NCI-H2196 treated with DMSO at 0.1 percent for 48 hours (cell line): ENCODE measurements at regions not wholly inside any gene's neighbourhood (a gene's known extent, or its start where the extent isn't known, plus 50 kb on each side); places are given as distances from the start of the nearest gene placed in this dataset.
"Not testable (repeated sequence)": the region's sequence is repeated elsewhere in the genome, so short reads cannot be mapped to it uniquely, and the experiment has no call there.

Experiments used
- DNase-seq: peaks from one replicate; lab custom pipeline; 2025; ENCODE audit not compliant: unreplicated experiment; lab: John Stamatoyannopoulos, UW

- DNase-seq, result no peak
These were observed 324.0 kb downstream of the TBL1XR1 start for GRCh38 chr3:176873261-176873660.

- no peak for DNase-seq
These were observed 324.5 kb downstream of the TBL1XR1 start for GRCh38 chr3:176872771-176873209.

GRCh38 chr3:176870451-176870850 is 326.8 kb downstream of the TBL1XR1 start:
- no peak for DNase-seq

DNA sequence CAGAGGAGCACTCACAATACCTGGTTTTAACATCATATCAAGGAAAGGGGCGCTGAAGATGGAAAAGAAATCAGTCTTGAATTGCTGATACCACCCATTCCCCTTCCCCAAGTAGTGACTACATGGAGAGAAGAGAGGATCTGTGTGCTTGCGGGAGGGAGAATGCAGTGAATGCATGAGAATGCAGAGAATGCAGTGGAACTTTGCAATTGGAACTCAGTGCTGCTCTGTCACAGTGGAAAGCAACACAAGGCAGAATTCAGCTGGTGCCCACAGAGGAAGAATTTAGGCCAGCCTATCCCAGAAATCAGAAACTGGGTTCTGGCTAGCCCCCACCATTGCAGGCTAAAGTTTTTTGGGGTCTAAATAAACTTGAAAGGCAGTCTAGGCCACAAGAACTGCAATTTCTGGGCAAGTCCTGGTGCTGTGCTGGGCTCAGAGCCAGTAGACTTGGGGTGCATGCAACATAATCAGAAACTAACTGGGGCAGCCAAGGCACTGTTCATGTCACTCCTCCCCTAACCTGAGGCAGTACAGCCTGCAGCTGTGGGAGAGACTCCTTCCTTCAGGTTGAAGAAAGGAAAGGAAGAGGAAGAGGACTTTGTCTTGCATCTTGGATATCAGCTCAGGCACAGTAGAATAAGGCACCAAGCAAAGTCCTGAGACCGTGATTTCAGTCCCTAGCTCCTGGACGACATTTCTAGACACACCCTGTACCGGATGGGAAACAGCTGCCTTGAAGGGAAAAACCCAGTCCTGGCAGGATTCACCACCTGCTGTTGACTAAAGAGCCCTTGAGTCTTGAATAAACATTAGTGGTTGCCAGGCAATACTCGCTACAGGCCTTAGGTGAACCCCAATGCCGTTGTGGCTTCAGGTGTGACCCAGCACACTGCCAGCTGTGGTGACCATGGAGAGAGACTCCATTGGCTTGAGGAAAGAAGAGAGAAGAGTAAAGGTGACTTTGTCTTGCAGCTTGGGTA is 329.3 kb downstream of the TBL1XR1 start:
- DNase-seq, result peak; percentile 62

DNA sequence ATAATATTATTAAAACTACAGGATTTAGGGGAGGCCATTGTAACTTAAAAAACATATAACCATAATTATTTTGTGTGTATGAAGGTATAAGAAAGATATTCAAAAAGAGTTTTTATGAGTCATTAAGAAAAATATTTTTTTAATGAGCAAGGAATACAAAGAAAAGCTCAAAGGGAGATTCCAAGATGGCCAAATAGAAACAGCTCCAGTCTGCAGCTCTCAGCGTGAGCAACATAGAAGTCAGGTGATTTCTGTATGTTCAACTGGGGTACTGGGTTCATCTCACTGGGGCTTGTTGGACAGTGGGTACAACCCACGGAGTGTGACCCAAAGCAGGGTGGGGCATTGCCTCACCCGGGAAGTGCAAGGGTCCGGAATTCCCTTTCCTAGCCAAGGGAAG is 336.1 kb downstream of the TBL1XR1 start:
- DNase-seq, result no peak

- DNase-seq, result no peak
These were observed 340.6 kb downstream of the TBL1XR1 start for GRCh38 chr3:176856721-176857120.

- no peak for DNase-seq
These were observed 341.3 kb downstream of the TBL1XR1 start for GRCh38 chr3:176855901-176856486.

GRCh38 chr3:176855213-176855612 is 342.1 kb downstream of the TBL1XR1 start:
- no peak for DNase-seq

- no peak for DNase-seq
These were observed 346.8 kb downstream of the TBL1XR1 start for GRCh38 chr3:176850498-176850897.

DNA sequence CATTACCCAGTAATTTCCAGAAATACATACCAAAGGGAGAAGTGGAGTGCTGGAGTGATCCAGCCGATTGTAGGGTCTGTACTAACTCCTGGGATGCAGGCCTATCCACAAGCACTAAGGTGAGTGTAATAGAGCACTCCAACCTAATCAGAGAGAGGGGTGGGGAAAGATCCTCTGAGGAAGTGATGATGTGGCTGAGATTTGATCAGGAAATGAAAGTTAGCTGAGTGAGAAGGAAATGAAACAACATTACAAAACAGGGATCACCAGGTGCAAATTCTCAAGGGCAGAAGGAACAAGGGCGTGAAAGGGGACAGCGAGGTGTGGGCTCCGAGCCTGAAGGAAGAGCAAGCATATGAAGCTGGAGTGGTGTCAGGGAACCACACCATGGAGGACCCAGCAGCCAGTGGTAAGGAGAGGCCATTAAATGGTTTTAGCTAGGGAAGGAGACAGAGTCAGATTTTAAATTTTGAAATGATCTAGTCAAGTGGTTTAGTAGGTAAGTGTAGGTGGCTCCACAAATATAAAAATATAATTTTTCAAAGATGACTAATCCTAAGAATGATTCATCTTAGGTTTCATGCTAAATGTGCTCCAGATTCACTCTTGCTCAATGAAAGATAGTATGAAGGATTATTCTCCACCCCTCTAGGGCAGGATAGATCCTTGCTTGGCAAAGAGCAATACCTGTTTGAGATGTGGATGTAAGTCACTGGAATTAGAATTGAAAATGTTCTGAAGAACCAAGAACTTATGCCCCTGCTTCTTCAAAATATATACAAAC is 348.7 kb downstream of the TBL1XR1 start:
- DNase-seq, result no peak

DNA sequence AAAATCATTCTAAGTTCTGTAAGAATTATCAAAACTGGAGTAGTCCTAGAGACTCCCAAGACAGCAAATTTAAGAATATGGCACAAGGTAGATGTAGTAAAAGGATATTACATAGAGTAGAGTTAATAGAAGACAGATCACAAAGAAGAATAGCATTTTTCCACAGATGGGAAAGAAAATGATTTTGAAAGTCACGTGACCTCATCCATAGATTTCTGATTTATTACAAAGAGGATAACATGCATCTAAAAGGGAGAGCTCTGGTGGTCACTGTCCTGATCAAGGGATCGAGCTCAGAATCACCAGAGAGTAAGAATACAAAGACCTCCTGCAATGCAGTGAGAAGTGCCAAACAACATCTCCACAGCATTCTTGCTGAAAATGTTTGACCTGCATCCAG is 354.4 kb downstream of the TBL1XR1 start:
- DNase-seq, result no peak

GRCh38 chr3:176840641-176841286 is 356.5 kb downstream of the TBL1XR1 start:
- DNase-seq, result no peak

DNA sequence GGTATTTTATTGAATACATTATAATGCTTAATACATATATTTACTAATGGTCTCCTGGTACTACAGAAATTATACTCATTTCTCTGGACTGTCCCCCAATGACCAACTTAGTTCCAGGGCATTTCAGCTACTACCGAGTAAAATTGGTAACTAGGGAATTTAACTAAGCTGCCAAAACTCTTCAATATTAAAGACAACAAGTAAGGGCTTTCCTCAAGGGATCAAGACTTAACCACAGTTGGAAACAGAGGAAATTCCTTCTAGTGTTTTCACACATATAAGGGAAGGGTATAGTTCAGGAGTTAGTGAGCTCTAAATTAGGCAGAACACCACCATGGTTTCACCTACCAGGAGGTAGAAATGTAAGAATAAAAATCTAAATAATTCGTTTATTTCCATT is 357.4 kb downstream of the TBL1XR1 start:
- no peak for DNase-seq

DNA sequence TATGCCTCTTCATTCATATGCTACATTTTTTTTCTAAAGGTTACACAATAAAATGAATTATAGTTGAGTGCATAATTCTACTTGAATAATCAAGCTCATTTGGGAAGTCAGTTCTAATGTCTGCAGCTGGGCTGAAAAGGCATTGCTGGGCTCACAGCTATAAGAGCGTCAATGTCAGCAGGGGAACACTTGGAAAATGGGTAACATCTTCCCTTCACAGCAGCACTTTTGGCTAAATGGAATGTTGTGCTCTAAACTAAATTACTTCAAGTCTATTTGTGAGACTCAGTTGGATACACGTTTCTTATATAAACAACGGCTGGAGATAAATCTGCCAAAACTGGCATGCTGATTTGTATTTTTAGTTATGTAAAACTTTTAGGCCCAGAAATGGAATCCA is 357.8 kb downstream of the TBL1XR1 start:
- DNase-seq, result no peak

DNA sequence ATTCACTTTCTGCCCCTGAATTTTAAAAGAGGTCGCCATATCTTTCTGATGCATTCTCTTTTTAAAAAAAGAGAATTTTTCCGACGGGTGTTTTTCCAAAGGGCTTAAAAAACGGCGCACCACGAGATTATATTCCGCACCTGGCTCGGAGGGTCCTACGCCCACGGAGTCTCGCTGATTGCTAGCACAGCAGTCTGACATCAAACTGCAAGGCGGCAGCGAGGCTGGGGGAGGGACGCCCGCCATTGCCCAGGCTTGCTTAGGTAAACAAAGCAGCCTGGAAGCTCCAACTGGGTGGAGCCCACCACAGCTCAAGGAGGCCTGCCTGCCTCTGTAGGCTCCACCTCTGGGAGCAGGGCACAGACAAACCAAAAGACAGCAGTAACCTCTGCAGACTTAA is 370.0 kb downstream of the TBL1XR1 start:
- DNase-seq, result not testable (repeated sequence)

GRCh38 chr3:176824811-176825210 is 372.5 kb downstream of the TBL1XR1 start:
- DNase-seq, result no peak

- no peak for DNase-seq
These were observed 376.5 kb downstream of the TBL1XR1 start for GRCh38 chr3:176820764-176821163.

DNA sequence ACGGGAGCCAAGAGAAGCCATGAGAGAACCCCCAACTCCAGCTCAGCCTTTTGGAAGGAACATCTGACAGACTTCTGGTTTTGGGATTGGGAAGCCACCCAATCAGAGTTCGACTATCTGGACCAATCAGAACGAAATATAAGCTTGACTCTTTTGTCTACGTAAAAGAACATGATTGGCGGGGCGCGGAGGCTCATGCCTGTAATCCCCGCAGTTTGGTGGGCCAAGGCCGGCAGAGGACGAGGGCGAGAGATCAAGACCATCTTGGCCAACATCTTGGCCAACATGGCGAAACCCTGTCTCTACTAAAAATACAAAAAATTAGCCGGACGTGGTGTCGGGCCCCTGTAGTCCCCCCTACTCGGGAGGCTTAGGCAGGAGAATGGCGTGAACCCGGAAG is 380.3 kb downstream of the TBL1XR1 start:
- no peak for DNase-seq

DNA sequence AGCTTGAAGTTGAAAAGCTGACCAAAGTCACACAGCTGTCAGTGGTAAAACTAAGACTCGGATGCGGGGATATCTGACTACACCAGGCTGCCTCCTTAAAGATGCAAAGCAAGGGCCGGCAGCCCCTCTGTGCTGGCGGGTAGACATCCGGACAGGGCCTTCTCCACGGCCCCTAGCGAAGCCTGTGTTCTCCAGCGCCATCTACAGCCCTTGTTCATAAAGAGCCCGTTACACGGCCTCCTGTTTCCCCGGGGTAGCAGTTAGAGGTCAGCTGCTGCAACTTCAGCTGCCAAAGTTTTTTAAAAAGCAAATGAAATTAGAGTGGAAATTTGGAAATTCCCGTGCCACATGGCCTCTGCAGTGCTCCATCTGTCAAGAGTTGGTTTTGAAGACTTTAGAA is 383.0 kb downstream of the TBL1XR1 start:
- DNase-seq, result no peak

GRCh38 chr3:176807938-176808337 is 389.3 kb downstream of the TBL1XR1 start:
- DNase-seq, result no peak

DNA sequence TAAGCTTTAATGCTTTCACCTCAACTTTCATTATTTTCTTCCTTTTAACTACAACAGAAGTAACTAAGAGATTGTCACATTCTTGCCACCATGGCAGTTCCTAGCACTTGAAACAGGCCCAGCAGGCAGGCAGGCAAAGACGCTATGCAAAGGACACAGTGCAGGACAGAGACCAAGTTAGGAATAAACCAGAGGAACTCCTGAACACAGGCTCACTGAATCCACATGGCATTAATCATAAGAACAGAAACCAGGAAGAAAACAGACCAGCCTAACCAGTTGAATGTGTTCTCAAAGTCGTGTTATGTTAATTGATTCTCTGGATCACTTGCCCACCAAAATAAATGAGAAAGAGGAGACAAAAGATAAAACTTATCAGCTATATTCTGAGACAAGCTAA is 397.6 kb downstream of the TBL1XR1 start:
- no peak for DNase-seq
